HepG2 (cell line): ENCODE measurements at regions not wholly inside any gene's neighbourhood (a gene's known extent, or its start where the extent isn't known, plus 50 kb on each side); places are given as distances from the start of the nearest gene placed in this dataset.

Source experiments
- BHLHE40 ChIP-seq: IDR thresholded peaks from 2 replicates; pipeline ENCODE4 v1.6.1; 2011; ENCODE audit warnings: low read length, improper control_type of control experiment
- MAX ChIP-seq: IDR thresholded peaks from 2 replicates; pipeline ENCODE4 v1.6.1; 2012; ENCODE audit warnings: inconsistent platforms

GRCh38 chr13:83470133-83470797 is 412.0 kb downstream of the SLITRK1 start:
- TF ChIP-seq MAX, result no peak
- TF ChIP-seq BHLHE40, result no peak
